HG03103 (cell line): ENCODE measurements at regions not wholly inside any gene's neighbourhood (a gene's known extent, or its start where the extent isn't known, plus 50 kb on each side); places are given as distances from the start of the nearest gene placed in this dataset.

Experiments used
- ATAC-seq: cut with Tn5 transposase; IDR thresholded peaks from one replicate; pipeline ENCODE4 v1.9.1; 2021; ENCODE audit warnings: low read depth; ENCODE audit not compliant: unreplicated experiment

- no peak for ATAC-seq
These were observed 79.7 kb upstream of the C11orf87 start for GRCh38 chr11:109342261-109342660.

DNA sequence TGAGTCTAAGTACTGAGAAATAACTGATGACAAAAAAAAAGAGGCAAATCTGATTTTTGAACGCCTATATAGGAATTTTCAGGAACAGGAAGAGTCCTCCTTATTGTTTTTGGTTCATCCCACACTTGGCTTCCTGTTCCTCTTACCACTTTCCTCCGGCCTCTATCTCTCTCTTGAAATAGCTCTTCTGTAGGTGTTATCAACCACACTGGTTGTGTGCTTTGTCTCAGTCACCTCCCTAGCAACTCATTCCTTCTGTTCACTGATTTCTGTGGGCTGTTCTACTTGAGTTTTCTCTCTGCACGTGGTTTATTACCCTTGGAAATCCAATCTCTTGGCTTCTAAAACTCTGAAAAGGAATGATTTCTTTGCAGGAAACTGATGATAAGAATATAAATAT lies 78.7 kb upstream of the C11orf87 start:
- no peak for ATAC-seq

DNA sequence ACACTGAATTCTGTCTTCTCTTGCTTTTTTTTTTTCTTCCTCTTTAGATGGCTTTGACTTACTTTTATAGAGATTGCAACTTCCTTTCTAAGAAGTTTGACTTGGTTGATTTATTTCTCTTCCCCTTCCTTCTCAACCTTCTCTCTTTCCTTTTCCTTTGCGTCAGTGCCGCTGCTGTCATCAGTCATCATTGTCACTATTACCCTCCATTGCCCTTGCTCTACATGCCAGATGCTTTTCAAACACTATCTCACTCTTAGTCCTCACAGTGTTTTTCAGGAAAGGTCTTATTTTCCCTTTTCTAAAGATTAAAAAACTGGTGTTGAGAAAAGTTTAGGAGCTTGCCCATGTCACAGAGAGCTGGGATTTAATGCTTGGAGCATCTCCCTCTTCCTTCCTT lies 74.7 kb upstream of the C11orf87 start:
- ATAC-seq = no peak

- no peak for ATAC-seq
These were observed 72.5 kb upstream of the C11orf87 start for GRCh38 chr11:109349276-109350080.

- ATAC-seq = no peak
These were observed 71.9 kb upstream of the C11orf87 start for GRCh38 chr11:109350091-109350490.

DNA sequence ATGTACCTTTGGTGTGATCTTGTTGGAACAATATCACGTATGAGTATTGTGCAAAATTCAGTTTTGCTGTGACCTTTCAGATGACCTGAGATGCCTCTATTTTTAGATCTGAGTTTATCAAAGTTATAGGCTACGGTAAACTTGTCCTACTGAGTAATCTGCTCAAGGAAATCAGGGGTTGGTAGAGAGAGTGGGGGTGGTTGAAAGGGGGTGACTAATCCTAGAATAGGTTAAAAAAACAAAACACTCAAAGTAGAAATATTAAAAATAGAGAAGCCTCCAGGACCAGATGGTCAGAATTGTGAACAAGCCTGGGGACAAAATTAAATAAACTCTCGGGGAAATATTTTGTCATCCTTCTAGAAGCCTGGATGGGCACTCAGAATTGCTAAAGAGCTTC lies 59.9 kb upstream of the C11orf87 start:
- no peak for ATAC-seq

DNA sequence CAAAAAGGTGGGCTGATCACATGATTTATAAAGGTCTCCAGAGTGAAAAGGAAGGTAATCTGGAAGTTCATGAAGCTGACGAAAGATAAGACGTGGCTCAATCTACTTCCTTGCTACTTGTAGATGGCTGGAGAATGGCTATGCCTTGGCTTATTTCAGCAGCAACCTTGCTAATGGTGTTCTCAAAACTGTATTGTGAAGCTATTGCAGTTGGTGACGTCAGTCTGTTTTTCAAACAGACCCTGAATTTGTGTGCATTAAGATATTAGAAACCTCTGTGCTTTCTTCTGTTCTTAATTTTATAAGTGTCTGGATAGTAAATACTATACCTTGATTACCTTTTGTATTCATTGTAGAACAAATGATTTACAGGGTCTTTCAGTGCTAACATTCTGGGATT lies 58.3 kb upstream of the C11orf87 start:
- no peak for ATAC-seq

DNA sequence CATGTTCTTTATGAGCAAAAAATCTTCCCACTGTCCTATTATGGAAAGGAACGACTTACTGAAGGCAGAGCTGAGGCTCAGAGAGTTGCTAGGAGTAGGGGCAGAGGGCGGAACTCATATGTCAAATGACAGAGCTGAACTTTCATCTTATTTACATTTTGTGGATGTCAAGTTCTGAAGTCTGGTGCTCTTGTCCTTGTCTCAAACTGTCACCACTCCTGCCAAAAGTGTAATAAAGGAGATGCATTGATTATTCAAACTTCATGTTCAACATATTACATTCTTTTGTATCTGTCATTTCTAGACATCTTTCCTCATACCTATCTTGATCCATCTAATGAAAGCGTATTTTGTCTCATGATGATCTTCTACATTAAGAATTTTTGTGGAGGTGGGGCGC lies 57.1 kb upstream of the C11orf87 start:
- ATAC-seq = no peak

DNA sequence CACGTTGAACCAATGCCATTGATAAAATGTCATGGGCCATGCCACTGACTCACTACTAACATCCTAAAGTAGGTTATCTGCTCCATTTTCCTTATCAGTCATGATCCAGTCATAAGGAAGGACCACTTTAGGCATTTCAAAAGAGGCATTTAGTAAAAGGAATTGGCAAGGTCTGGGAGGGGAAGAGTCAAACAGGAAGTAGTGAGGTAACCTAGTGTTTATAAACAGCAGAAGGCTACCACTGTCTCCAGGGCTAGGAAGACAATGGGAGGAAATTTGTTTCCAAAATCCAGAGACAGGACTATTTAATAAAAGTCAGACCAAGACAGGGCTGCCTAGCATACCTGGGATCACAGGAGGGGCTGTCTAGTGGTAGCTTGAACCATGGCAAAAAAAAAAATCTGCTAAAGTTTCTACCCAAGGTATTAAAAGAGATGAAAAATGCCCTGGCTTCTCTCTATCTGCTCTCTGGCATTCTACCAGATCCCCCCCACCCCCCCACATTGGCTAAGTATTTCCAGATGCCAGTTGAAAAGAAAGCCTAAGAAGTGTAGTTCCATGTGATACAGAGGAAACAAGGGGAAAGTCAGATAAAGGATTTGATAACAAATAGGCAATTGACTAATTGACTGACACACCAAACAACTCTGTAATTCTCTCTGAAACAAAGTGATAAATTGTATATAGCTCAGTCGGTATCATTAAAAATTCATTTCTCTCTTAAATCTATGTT lies 50.4 kb upstream of the C11orf87 start:
- ATAC-seq = no peak
